HFFc6 (cell line): ENCODE measurements at regions not wholly inside any gene's neighbourhood (a gene's known extent, or its start where the extent isn't known, plus 50 kb on each side); places are given as distances from the start of the nearest gene placed in this dataset.
A peak's percentile ranks its signal among the peaks of the same experiment; 100 is the strongest.

Experiments used
- DNase-seq: peaks from one replicate; pipeline ENCODE4 v3.0.0-alpha.2; 2018
- H3K27ac Mint-ChIP-seq: 2 replicates; pipeline ENCODE4 v1.8.0; 2020; ENCODE audit warnings: mild to moderate bottlenecking, mixed read lengths
- H3K27me3 Mint-ChIP-seq: 2 replicates; pipeline ENCODE4 v1.8.0; 2021; ENCODE audit warnings: mild to moderate bottlenecking, moderate library complexity, mixed read lengths; ENCODE audit not compliant: insufficient read depth
- H3K36me3 Mint-ChIP-seq: 2 replicates; pipeline ENCODE4 v1.8.0; 2021; ENCODE audit warnings: low read depth, mixed read lengths
- H3K4me1 Mint-ChIP-seq: 2 replicates; pipeline ENCODE4 v1.8.0; 2020; ENCODE audit warnings: low read depth, mixed read lengths
- H3K4me3 Mint-ChIP-seq: 2 replicates; pipeline ENCODE4 v1.8.0; 2020; ENCODE audit warnings: mild to moderate bottlenecking, moderate library complexity, mixed read lengths
- H3K9me3 Mint-ChIP-seq: 2 replicates; pipeline ENCODE4 v1.8.0; 2020; ENCODE audit warnings: mild to moderate bottlenecking, mixed read lengths
- CTCF ChIP-seq: fragments of 200-600 bp; sonication (generic); IDR thresholded peaks from 2 replicates; pipeline ENCODE4 v1.5.0; 2021; ENCODE audit warnings: antibody characterized with exemption, mild to moderate bottlenecking

GRCh38 chr11:29628609-29629008 lies 388.2 kb downstream of the KCNA4 start:
- TF ChIP-seq CTCF: no peak
- no peak overlapping the region for H3K27ac Mint-ChIP-seq
- DNase-seq: no peak
- H3K4me1 Mint-ChIP-seq: no peaks in the 10 kb centered on the region
- H3K4me3 Mint-ChIP-seq: no peak overlapping the region
- no peaks in the 10 kb centered on the region for H3K36me3 Mint-ChIP-seq
- H3K9me3 Mint-ChIP-seq: peaks cover 41% of the 10 kb centered on the region
- no peaks in the 10 kb centered on the region for H3K27me3 Mint-ChIP-seq

DNA sequence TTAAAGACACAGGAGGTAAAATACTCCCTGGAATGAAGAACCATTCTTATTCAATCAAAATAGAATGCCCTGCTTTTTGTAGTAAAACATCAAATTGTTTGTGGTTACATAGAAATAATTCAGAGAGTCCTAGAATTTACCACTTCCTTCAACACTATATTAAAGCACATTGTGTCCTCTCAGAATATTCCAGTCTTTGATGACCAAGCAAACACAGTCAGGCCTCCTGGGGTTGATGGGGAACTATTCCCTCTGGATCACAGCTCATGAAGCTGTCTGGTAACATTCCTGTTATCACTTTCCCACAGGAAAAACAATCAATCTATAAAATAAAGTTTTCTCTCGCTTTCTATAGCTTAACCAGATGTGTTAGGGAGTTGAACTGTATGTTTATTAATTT lies 389.3 kb downstream of the KCNA4 start:
- Mint-ChIP-seq H3K4me1 (no peaks in the 10 kb centered on the region), H3K27ac (no peak overlapping the region), H3K9me3 (peaks cover 41% of the 10 kb centered on the region), H3K27me3 (no peaks in the 10 kb centered on the region), H3K4me3 (no peak overlapping the region), H3K36me3 (no peaks in the 10 kb centered on the region)
- no peak for TF ChIP-seq CTCF
- DNase-seq: no peak

- H3K27ac Mint-ChIP-seq: no peak overlapping the region
- no peak for TF ChIP-seq CTCF
- H3K27me3 Mint-ChIP-seq: no peaks in the 10 kb centered on the region
- no peak for DNase-seq
- peaks cover 19% of the 10 kb centered on the region for H3K9me3 Mint-ChIP-seq
- H3K4me3 Mint-ChIP-seq: no peak overlapping the region
- no peaks in the 10 kb centered on the region for H3K4me1 Mint-ChIP-seq
- H3K36me3 Mint-ChIP-seq: no peaks in the 10 kb centered on the region
Measured at GRCh38 chr11:29623144-29623722, 393.6 kb downstream of the KCNA4 start.

DNA sequence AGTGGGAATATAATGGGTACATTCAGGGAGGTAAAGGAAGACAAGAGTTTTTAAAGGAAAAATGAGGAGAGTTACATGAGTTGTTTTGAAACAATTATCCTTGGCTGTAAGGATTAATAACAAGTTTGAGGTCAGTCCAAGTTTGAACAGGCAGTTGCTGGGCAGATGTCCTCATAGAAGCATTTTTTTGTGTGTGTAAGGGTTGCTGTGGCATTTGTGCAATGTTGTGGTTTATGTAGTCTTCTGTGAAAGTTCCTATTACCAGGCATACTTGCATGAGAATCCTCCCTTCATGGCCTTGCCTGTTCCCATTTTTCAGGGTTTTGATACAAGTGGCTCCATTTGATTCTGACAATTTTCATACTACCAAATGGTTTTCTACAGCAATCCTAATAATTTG lies 400.2 kb downstream of the KCNA4 start:
- H3K4me3 Mint-ChIP-seq: no peak overlapping the region
- H3K27ac Mint-ChIP-seq: no peak overlapping the region
- DNase-seq: peak; percentile 5
- H3K4me1 Mint-ChIP-seq: no peaks in the 10 kb centered on the region
- TF ChIP-seq CTCF: no peak
- peaks cover 8% of the 10 kb centered on the region for H3K9me3 Mint-ChIP-seq
- H3K36me3 Mint-ChIP-seq: no peaks in the 10 kb centered on the region
- no peaks in the 10 kb centered on the region for H3K27me3 Mint-ChIP-seq

DNA sequence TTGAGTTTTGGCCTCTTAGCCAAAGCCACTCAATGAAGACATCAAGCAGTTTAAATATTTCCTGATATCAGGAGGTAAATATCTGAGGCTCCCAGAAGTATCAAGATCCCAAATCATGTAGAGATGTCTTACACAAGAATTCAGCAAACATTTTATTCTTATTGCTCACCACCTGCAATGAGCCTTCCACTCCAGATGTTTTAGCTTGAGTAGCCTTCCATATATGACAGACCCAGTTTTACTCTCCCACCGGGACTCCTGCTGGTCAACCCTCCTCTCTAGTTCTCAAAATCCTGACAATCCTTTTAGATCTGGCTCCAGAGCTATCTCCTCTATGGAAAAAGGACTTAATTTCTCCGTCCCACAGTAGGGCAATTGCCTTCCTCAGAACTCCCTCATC lies 404.4 kb downstream of the KCNA4 start:
- Mint-ChIP-seq H3K27me3 (no peaks in the 10 kb centered on the region), H3K4me1 (no peaks in the 10 kb centered on the region), H3K27ac (no peak overlapping the region), H3K36me3 (no peaks in the 10 kb centered on the region), H3K4me3 (no peak overlapping the region), H3K9me3 (peaks cover 18% of the 10 kb centered on the region)
- DNase-seq: no peak
- no peak for TF ChIP-seq CTCF
